ENCODE measurements at regions not wholly inside any gene's neighbourhood (a gene's known extent, or its start where the extent isn't known, plus 50 kb on each side); places are given as distances from the start of the nearest gene placed in this dataset.

DNA sequence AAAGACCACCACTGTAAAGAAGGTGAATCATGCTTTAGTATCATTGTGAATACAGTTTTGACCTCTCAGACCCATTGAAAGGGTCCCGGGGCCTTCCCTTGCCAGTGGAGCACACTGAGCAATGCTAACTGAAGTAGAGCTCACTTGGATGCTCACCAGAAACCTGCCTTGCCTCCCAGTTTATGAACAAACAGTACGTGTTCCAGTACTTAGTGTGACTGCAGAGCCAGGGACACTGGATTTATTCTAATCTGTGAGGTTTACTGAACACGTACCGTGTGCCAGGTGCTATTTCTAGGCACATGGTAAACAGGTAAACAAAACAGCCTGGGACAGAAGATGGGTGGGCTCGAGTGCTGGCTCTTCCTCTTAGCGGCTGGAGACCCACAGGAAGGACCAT is 79.6 kb downstream of the FOXL1 start:
- no peaks in the 10 kb centered on the region for H3K4me1 ChIP-seq (ENCODE audit: insufficient read depth)
- H3K4me3 ChIP-seq = no peak overlapping the region
- H3K27ac ChIP-seq = no peak overlapping the region
- no peaks in the 10 kb centered on the region for H3K9me3 ChIP-seq
- TF ChIP-seq, protein P1, sequence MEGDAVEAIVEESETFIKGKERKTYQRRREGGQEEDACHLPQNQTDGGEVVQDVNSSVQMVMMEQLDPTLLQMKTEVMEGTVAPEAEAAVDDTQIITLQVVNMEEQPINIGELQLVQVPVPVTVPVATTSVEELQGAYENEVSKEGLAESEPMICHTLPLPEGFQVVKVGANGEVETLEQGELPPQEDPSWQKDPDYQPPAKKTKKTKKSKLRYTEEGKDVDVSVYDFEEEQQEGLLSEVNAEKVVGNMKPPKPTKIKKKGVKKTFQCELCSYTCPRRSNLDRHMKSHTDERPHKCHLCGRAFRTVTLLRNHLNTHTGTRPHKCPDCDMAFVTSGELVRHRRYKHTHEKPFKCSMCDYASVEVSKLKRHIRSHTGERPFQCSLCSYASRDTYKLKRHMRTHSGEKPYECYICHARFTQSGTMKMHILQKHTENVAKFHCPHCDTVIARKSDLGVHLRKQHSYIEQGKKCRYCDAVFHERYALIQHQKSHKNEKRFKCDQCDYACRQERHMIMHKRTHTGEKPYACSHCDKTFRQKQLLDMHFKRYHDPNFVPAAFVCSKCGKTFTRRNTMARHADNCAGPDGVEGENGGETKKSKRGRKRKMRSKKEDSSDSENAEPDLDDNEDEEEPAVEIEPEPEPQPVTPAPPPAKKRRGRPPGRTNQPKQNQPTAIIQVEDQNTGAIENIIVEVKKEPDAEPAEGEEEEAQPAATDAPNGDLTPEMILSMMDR (IDR thresholded peaks at IDR 0.05) = no peak
- TF ChIP-seq POLR2A (IDR thresholded peaks at IDR 0.05) (no peak), EP300 (IDR thresholded peaks at IDR 0.05) (no peak)
- no peak for DNase-seq
- H3K27me3 ChIP-seq = no peaks in the 10 kb centered on the region
- no peaks in the 10 kb centered on the region for H3K36me3 ChIP-seq
- intact Hi-C loops (cut with DNase I) = no loop called here
- 74 to 84% (median 80%) methylated on average over 6 of the region's 6 CpGs for WGBS, 3 donors

DNA sequence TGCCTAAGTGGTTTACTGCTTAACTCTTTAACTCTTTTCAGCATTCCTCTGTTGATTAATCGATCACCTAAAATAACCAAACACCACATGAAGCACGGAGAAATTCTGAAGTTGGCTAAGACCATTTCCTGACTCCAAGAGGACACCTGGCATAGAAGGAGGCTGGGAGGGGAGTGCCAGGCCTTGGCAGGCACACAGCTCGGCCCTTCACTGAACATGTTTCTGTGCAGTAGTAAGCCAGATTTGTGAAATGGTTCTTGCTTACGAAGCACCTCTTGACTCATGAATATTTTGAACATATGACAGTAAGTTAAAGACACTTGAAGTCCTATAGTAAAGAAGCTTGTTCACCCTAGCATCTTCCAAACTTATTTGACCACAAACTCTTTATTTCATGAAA is 82.3 kb downstream of the FOXL1 start:
- Histone ChIP-seq H3K4me1 (ENCODE audit: insufficient read depth) (no peaks in the 10 kb centered on the region), H3K36me3 (no peaks in the 10 kb centered on the region), H3K9me3 (no peaks in the 10 kb centered on the region), H3K4me3 (no peak overlapping the region), H3K27me3 (no peaks in the 10 kb centered on the region), H3K27ac (no peak overlapping the region)
- DNase-seq = no peak
- intact Hi-C loops (cut with DNase I) = no loop called here
- 81 to 92% (median 84%) methylated on average over 4 of the region's 4 CpGs for WGBS, 3 donors
- TF ChIP-seq EP300 (IDR thresholded peaks at IDR 0.05) = no peak
- TF ChIP-seq POLR2A (IDR thresholded peaks at IDR 0.05) = no peak
- TF ChIP-seq, protein P1 (IDR thresholded peaks at IDR 0.05) = no peak

DNA sequence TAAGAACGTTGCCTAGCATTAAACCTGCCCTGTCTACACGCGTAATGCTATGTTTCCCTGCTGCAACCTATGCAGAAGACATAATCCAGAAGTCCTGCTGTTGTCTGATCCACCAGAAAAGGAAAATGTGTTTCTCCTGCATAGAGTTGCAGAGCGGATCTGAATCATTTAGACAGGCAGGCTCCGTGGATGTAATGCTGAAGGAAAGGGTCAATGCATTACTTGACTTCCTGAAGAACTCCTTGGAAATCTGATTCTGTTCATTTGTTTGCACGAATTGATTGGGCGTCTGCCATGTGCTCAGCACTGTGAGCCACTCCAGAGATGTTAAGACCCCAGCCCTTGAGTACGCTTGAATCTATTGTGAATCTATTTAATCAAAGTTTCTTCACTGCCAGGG is 83.4 kb downstream of the FOXL1 start:
- TF ChIP-seq POLR2A (IDR thresholded peaks at IDR 0.05) = no peak
- TF ChIP-seq, protein P1 (IDR thresholded peaks at IDR 0.05) = no peak
- no peak for TF ChIP-seq EP300 (IDR thresholded peaks at IDR 0.05)
- WGBS, 3 donors = 47 to 59% (median 53%) methylated on average over 8 of the region's 8 CpGs
- Histone ChIP-seq H3K9me3 (no peaks in the 10 kb centered on the region), H3K4me3 (no peak overlapping the region), H3K27ac (no peak overlapping the region), H3K4me1 (ENCODE audit: insufficient read depth) (no peaks in the 10 kb centered on the region), H3K27me3 (no peaks in the 10 kb centered on the region), H3K36me3 (no peaks in the 10 kb centered on the region)
- DNase-seq = no peak
- intact Hi-C loops (cut with DNase I) = no loop called here

DNA sequence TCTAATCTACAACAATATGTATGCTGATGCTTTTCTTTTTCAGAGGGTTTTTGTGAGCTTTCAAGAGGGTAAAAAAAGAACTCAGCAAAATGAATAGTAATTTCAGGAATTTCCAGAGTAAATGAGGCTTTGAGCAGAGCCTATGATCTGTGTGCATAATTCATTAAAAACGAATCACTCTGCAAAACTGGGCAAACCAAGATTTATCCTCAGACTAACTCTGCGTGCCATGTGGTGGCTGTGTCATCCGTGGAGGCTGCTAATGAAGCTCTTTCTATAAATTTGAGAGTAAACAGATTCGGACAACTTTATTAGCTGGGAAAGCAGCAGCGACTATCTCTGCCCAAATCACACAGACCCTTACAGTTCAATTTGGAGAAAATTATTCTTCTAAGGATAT is 83.8 kb downstream of the FOXL1 start:
- DNase-seq = no peak
- TF ChIP-seq, protein P1 (IDR thresholded peaks at IDR 0.05) = no peak
- no peak for TF ChIP-seq EP300 (IDR thresholded peaks at IDR 0.05)
- no peak for TF ChIP-seq POLR2A (IDR thresholded peaks at IDR 0.05)
- Histone ChIP-seq H3K9me3 (no peaks in the 10 kb centered on the region), H3K27me3 (no peaks in the 10 kb centered on the region), H3K4me3 (no peak overlapping the region), H3K27ac (no peak overlapping the region), H3K4me1 (ENCODE audit: insufficient read depth) (no peaks in the 10 kb centered on the region), H3K36me3 (no peaks in the 10 kb centered on the region)
- intact Hi-C loops (cut with DNase I) = no loop called here
- WGBS, 3 donors = 40 to 51% (median 51%) methylated on average over 5 of the region's 5 CpGs

DNA sequence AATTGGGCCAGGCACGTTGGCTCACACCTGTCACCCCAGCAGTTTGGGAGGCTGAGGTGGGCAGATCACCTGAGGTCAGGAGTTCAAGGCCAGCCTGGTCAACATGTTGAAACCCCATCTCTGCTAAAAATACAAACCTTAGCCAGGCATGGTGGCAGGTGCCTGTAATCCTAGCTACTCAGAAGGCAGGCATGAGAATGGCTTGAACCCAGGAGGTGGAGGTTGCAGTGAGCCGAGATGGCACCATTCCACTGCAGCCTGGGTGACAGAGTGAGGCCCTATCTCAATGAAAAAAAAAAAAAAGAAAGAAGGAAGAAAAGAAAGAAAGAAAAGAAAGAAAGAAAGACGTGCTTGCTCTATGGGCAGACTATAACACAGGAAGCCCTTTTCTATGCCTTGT is 84.4 kb downstream of the FOXL1 start:
- no peaks in the 10 kb centered on the region for H3K4me1 ChIP-seq (ENCODE audit: insufficient read depth)
- intact Hi-C loops (cut with DNase I) = no loop called here
- no peak overlapping the region for H3K27ac ChIP-seq
- no peaks in the 10 kb centered on the region for H3K36me3 ChIP-seq
- H3K27me3 ChIP-seq = no peaks in the 10 kb centered on the region
- DNase-seq = no peak
- WGBS, 3 donors = 72 to 82% (median 77%) methylated on average over 3 of the region's 3 CpGs
- no peak overlapping the region for H3K4me3 ChIP-seq
- TF ChIP-seq EP300 (IDR thresholded peaks at IDR 0.05) = no peak
- TF ChIP-seq, protein P1 (IDR thresholded peaks at IDR 0.05) = no peak
- TF ChIP-seq POLR2A (IDR thresholded peaks at IDR 0.05) = no peak
- no peaks in the 10 kb centered on the region for H3K9me3 ChIP-seq

Measured in ovary (tissue), 7 donors.